T-helper 9 cell (primary cell): ENCODE measurements at regions not wholly inside any gene's neighbourhood (a gene's known extent, or its start where the extent isn't known, plus 50 kb on each side); places are given as distances from the start of the nearest gene placed in this dataset.
"Not testable (repeated sequence)": the region's sequence is repeated elsewhere in the genome, so short reads cannot be mapped to it uniquely, and the experiment has no call there.

ENCODE experiments used
- DNase-seq: peaks from one replicate; pipeline ENCODE4 v3.0.0-alpha.2; 2020

GRCh38 chr20:60785301-60785700 lies 466.8 kb upstream of the CDH4 start:
- DNase-seq, result no peak

- no peak for DNase-seq
Observed at GRCh38 chr20:60785785-60786184, 466.3 kb upstream of the CDH4 start.

GRCh38 chr20:60786686-60787217 lies 465.3 kb upstream of the CDH4 start:
- no peak for DNase-seq

- no peak for DNase-seq
Observed at GRCh38 chr20:60787276-60787675, 464.8 kb upstream of the CDH4 start.

- no peak for DNase-seq
Observed at GRCh38 chr20:60788070-60788469, 464.0 kb upstream of the CDH4 start.

- DNase-seq, result no peak
Observed at GRCh38 chr20:60789399-60789798, 462.7 kb upstream of the CDH4 start.

- DNase-seq, result not testable (repeated sequence)
Observed at GRCh38 chr20:60790339-60790738, 461.7 kb upstream of the CDH4 start.

GRCh38 chr20:60791823-60792222 lies 460.2 kb upstream of the CDH4 start:
- no peak for DNase-seq

- DNase-seq, result no peak
Observed at GRCh38 chr20:60792941-60793340, 459.1 kb upstream of the CDH4 start.

- DNase-seq, result no peak
Observed at GRCh38 chr20:60794674-60795073, 457.4 kb upstream of the CDH4 start.

GRCh38 chr20:60795651-60796050 lies 456.4 kb upstream of the CDH4 start:
- no peak for DNase-seq

GRCh38 chr20:60800185-60800584 lies 451.9 kb upstream of the CDH4 start:
- DNase-seq, result no peak

GRCh38 chr20:60802676-60803075 lies 449.4 kb upstream of the CDH4 start:
- no peak for DNase-seq

GRCh38 chr20:60803335-60804055 lies 448.6 kb upstream of the CDH4 start:
- DNase-seq, result no peak

- no peak for DNase-seq
Observed at GRCh38 chr20:60804240-60804917, 447.7 kb upstream of the CDH4 start.

GRCh38 chr20:60804918-60805630 lies 447.0 kb upstream of the CDH4 start:
- no peak for DNase-seq

GRCh38 chr20:60806354-60806753 lies 445.7 kb upstream of the CDH4 start:
- no peak for DNase-seq

- DNase-seq, result no peak
Observed at GRCh38 chr20:60806824-60807223, 445.2 kb upstream of the CDH4 start.

GRCh38 chr20:60808003-60808672 lies 443.9 kb upstream of the CDH4 start:
- DNase-seq, result no peak

- DNase-seq, result no peak
Observed at GRCh38 chr20:60808701-60809100, 443.4 kb upstream of the CDH4 start.

- DNase-seq, result no peak
Observed at GRCh38 chr20:60810561-60810960, 441.5 kb upstream of the CDH4 start.

- no peak for DNase-seq
Observed at GRCh38 chr20:60812561-60812960, 439.5 kb upstream of the CDH4 start.

GRCh38 chr20:60813066-60813465 lies 439.0 kb upstream of the CDH4 start:
- no peak for DNase-seq
